Endothelial cell of umbilical vein (primary cell): ENCODE measurements at regions not wholly inside any gene's neighbourhood (a gene's known extent, or its start where the extent isn't known, plus 50 kb on each side); places are given as distances from the start of the nearest gene placed in this dataset.

Source experiments
- BruUV-seq: library from RNA; stranded (reverse); fragments of 400-500 nt; replicated peaks from 2 replicates; lab custom pipeline; 2021; lab: Mats Ljungman, UMichigan
- CTCF ChIA-PET: fragments of 300-600, 350-600 bp; sonication (Branson Sonifier 250); formaldehyde crosslinking; loops from one replicate; lab custom pipeline; 2021; ENCODE audit warnings: antibody characterized with exemption, inconsistent platforms; lab: Charles Lee
- POLR2A ChIA-PET: fragments of 300-600, 350-600 bp; sonication (Branson Sonifier 250); formaldehyde crosslinking; loops from one replicate; lab custom pipeline; 2021; ENCODE audit warnings: antibody characterized with exemption, inconsistent platforms; lab: Charles Lee
- DNase-seq: peaks from one replicate; pipeline ENCODE4 v3.0.0-alpha.2; 2011; ENCODE audit warnings: low read depth, low spot score
- FAIRE-seq: peaks from 2 replicates; lab custom pipeline; 2011; peaks lifted over from hg19 to GRCh38; lab: Jason Lieb, UNC
- H2AFZ ChIP-seq: 2 replicates; pipeline ENCODE4 v1.6.0; 2012; ENCODE audit warnings: low read depth, low read length, control low read depth, inconsistent platforms
- H3K27ac ChIP-seq: 2 replicates; pipeline ENCODE4 v1.5.1; 2011; ENCODE audit warnings: low read depth, mild to moderate bottlenecking, control low read depth, low read length, moderate library complexity; ENCODE audit not compliant: insufficient read depth
- H3K27me3 ChIP-seq, 2 experiments: 2 replicates each; pipeline versions ENCODE4 v1.6.0 to v1.6.1; 2011; ENCODE audit warnings: low read length in 2 of 2, mixed read lengths in 1 of 2; ENCODE audit not compliant: control insufficient read depth in 2 of 2, insufficient read depth in 2 of 2
- H3K36me3 ChIP-seq, 2 experiments: 2 replicates in 1 of 2; 3 replicates in 1 of 2; pipeline ENCODE4 v1.5.1; 2011; ENCODE audit warnings: low read length in 2 of 2, mild to moderate bottlenecking in 1 of 2, moderate library complexity in 1 of 2; ENCODE audit not compliant: control insufficient read depth in 2 of 2, insufficient read depth in 2 of 2; ENCODE audit errors: extremely low read depth in 1 of 2
- H3K4me1 ChIP-seq: 3 replicates; pipeline ENCODE4 v1.5.1; 2011; ENCODE audit warnings: mild to moderate bottlenecking, low read length; ENCODE audit not compliant: control insufficient read depth, insufficient read depth; ENCODE audit errors: extremely low read depth
- H3K4me2 ChIP-seq: 2 replicates; pipeline ENCODE4 v1.6.1; 2011; ENCODE audit warnings: low read length, control low read depth, mixed read lengths; ENCODE audit not compliant: insufficient read depth
- H3K4me3 ChIP-seq, 3 experiments: fragments of 200-600 bp in 1 of 3; sonication (generic), shearing (Covaris generic) in 1 of 3; replicated peaks in 1 of 3; 2 replicates each; pipeline ENCODE4 v1.5.1; 2011 to 2016; ENCODE audit warnings: control low read depth in 3 of 3, low read length in 3 of 3, mild to moderate bottlenecking in 2 of 3, inconsistent platforms in 1 of 3, low read depth in 1 of 3, moderate library complexity in 1 of 3; ENCODE audit not compliant: insufficient read depth in 1 of 3
- H3K79me2 ChIP-seq: 2 replicates; pipeline ENCODE4 v1.6.0; 2012; ENCODE audit warnings: low read length, inconsistent platforms; ENCODE audit not compliant: control insufficient read depth, insufficient read depth
- H3K9ac ChIP-seq: replicated peaks from 2 replicates; pipeline ENCODE3; 2011; ENCODE audit warnings: low read length, control low read depth; ENCODE audit not compliant: insufficient read depth; ENCODE audit errors: extremely low read depth
- H3K9me1 ChIP-seq: replicated peaks from 3 replicates; pipeline ENCODE4 v1.6.0; 2011; ENCODE audit warnings: mild to moderate bottlenecking, low read length; ENCODE audit not compliant: control insufficient read depth, insufficient read depth; ENCODE audit errors: extremely low read depth
- H3K9me3 ChIP-seq: replicated peaks from 2 replicates; pipeline ENCODE4 v1.5.1; 2012; ENCODE audit warnings: low read length, inconsistent platforms; ENCODE audit not compliant: control insufficient read depth, insufficient read depth
- H4K20me1 ChIP-seq: replicated peaks from 2 replicates; pipeline ENCODE3; 2011; ENCODE audit warnings: mild to moderate bottlenecking, low read length; ENCODE audit not compliant: control insufficient read depth, insufficient read depth; ENCODE audit errors: extremely low read depth
- CTCF ChIP-seq, 2 donors: IDR thresholded peaks; 1 replicate in 1 of 2; 2 replicates in 1 of 2; pipeline ENCODE4 v1.5.1; 2011; ENCODE audit warnings: low read length in 2 of 2, mild to moderate bottlenecking in 2 of 2, moderate library complexity in 2 of 2, control low read depth in 1 of 2, inconsistent platforms in 1 of 2, low read depth in 1 of 2; ENCODE audit not compliant: insufficient read depth in 1 of 2; ENCODE audit errors: extremely low read depth in 1 of 2
- EZH2 ChIP-seq: IDR thresholded peaks from 2 replicates; pipeline ENCODE4 v1.6.1; 2012; ENCODE audit warnings: borderline replicate concordance, low read depth, mild to moderate bottlenecking, moderate library complexity, low read length, inconsistent platforms; ENCODE audit not compliant: severe bottlenecking
- FOS ChIP-seq: IDR thresholded peaks from 2 replicates; pipeline ENCODE4 v1.6.1; 2011; ENCODE audit warnings: mild to moderate bottlenecking, low read length, moderate library complexity, borderline replicate concordance; ENCODE audit not compliant: insufficient read depth
- GATA2 ChIP-seq: IDR thresholded peaks from 2 replicates; pipeline ENCODE4 v1.7.0; 2011; ENCODE audit warnings: low read depth, mild to moderate bottlenecking, moderate library complexity, mixed read lengths, low read length; ENCODE audit not compliant: insufficient read length, insufficient read depth
- JUN ChIP-seq: IDR thresholded peaks from 2 replicates; pipeline ENCODE4 v1.6.1; 2011; ENCODE audit warnings: borderline replicate concordance, low read depth; ENCODE audit not compliant: insufficient read length, insufficient read depth
- MYC ChIP-seq: IDR thresholded peaks from one replicate; pipeline ENCODE4 v1.6.1; 2011; ENCODE audit warnings: mild to moderate bottlenecking, low read depth, low read length
- POLR2A ChIP-seq: IDR thresholded peaks from 2 replicates; pipeline ENCODE4 v1.6.1; 2012; ENCODE audit warnings: low read depth, mild to moderate bottlenecking, control low read depth, low read length
- POLR2AphosphoS5 ChIP-seq: IDR thresholded peaks from 2 replicates; pipeline ENCODE4 v1.6.1; 2012; ENCODE audit warnings: low read depth, mild to moderate bottlenecking, control low read depth, low read length, moderate library complexity; ENCODE audit not compliant: insufficient read depth
- dilution Hi-C: fragments of 300-500 bp; cut with MboI; formaldehyde crosslinking; loops from one replicate; pipeline ENCODE4 v1.15.0; 2019; ENCODE audit warnings: low sequenced_read_pairs; ENCODE audit not compliant: extremely low pct_ligation_motif_present
- intact Hi-C: fragments of 100-400 bp; cut with micrococcal nuclease; formaldehyde crosslinking; loops from one replicate; pipeline ENCODE4 v1.10.0; 2022
- TF ChIP-seq, protein P1 (sequence below): IDR thresholded peaks from 2 replicates; pipeline ENCODE4 v1.6.1; 2011; ENCODE audit not compliant: insufficient read depth, insufficient read length

GRCh38 chr19:30277941-30278881 is 94.0 kb upstream of the ZNF536 start:
- no peaks in the 10 kb centered on the region for H3K36me3 ChIP-seq
- no peaks in the 10 kb centered on the region for H3K79me2 ChIP-seq
- TF ChIP-seq EZH2, result no peak
- FAIRE-seq, result no peak
- no peaks in the 10 kb centered on the region for H3K9me1 ChIP-seq
- peaks cover 2% of the 10 kb centered on the region for H3K9me3 ChIP-seq
- no TSS peak for BruUV-seq
- no peak overlapping the region for H3K4me2 ChIP-seq
- H3K27ac ChIP-seq, result no peak overlapping the region
- no peak overlapping the region for H2AFZ ChIP-seq
- no peak overlapping the region for H3K9ac ChIP-seq
- intact Hi-C loops, result no loop called here
- no peak for DNase-seq
- no peak overlapping the region for H3K4me3 ChIP-seq
- H3K27me3 ChIP-seq, result no peaks in the 10 kb centered on the region
- dilution Hi-C loops, result no loop called here
- no peaks in the 10 kb centered on the region for H3K4me1 ChIP-seq
- H4K20me1 ChIP-seq, result no peaks in the 10 kb centered on the region
- ChIA-PET CTCF (no interaction called here), POLR2A (no interaction called here)

- CTCF ChIA-PET, result no interaction called here
- no peak overlapping the region for H3K9ac ChIP-seq
- dilution Hi-C loops, result no loop called here
These were observed 93.3 kb upstream of the ZNF536 start for GRCh38 chr19:30278882-30279254.

More at GRCh38 chr19:30278882-30279254, 93.3 kb upstream of the ZNF536 start:
- FAIRE-seq (no peak), DNase-seq (no peak)
- TF ChIP-seq, protein P1, sequence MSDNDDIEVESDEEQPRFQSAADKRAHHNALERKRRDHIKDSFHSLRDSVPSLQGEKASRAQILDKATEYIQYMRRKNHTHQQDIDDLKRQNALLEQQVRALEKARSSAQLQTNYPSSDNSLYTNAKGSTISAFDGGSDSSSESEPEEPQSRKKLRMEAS, result no peak
- TF ChIP-seq CTCF (IDR thresholded peaks at IDR 0.05; ENCODE audit: extremely low read depth in 1 of 2, insufficient read depth in 1 of 2, low read depth in 1 of 2, low read length in 2 of 2) (no peak), EZH2 (no peak), POLR2AphosphoS5 (no peak), FOS (no peak), POLR2A (no peak), GATA2 (no peak), MYC (no peak), JUN (no peak)
- Histone ChIP-seq H2AFZ (no peak overlapping the region), H3K9me1 (no peaks in the 10 kb centered on the region), H3K4me1 (no peaks in the 10 kb centered on the region), H4K20me1 (no peaks in the 10 kb centered on the region), H3K36me3 (no peaks in the 10 kb centered on the region), H3K4me3 (no peak overlapping the region), H3K9me3 (peaks cover 2% of the 10 kb centered on the region), H3K4me2 (no peak overlapping the region), H3K79me2 (no peaks in the 10 kb centered on the region), H3K27ac (no peak overlapping the region), H3K27me3 (no peaks in the 10 kb centered on the region)
- no TSS peak for BruUV-seq
- POLR2A ChIA-PET, result no interaction called here
- intact Hi-C loops, result no loop called here
